ENCODE measurements at regions not wholly inside any gene's neighbourhood (a gene's known extent, or its start where the extent isn't known, plus 50 kb on each side); places are given as distances from the start of the nearest gene placed in this dataset.
"Not testable (repeated sequence)": the region's sequence is repeated elsewhere in the genome, so short reads cannot be mapped to it uniquely, and the experiment has no call there.

DNA sequence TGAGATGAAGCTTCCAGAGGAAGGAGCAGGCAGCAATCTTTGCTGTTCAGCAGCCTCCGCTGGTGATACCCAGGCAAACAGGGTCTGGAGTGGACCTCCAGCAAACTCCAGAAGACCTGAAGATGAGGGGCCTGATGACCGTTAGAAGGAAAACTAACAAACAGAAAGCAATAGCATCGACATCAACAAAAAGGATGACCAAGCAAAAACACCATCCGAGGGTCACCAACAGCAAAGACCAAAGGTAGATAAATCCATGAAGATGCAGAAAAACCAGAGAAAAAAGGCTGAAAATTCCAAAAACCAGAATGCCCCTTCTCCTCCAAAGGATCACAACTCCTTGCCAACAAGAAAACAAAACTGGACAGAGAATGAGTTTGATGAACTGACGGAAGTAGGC lies 235.9 kb upstream of the NSMCE3 start:
- in situ Hi-C loops (cut with MboI; ENCODE audit: low sequenced_read_pairs); H2BK20ac ChIP-seq (ENCODE audit: low read depth, low read length); H2AK5ac ChIP-seq (ENCODE audit: low read depth, low read length); ATAC-seq (ENCODE audit: low read depth); H4K5ac ChIP-seq (ENCODE audit: low read depth, low read length); H3K4ac ChIP-seq (ENCODE audit: low read depth, low read length); dilution Hi-C loops (cut with HindIII; ENCODE audit: low sequenced_read_pairs, unreplicated experiment); H2AK9ac ChIP-seq (replicated peaks; ENCODE audit: low read depth, low read length, poor library complexity); H2BK15ac ChIP-seq (ENCODE audit: low read depth, low read length); H3K79me1 ChIP-seq (ENCODE audit: low read depth in 1 of 2, low read length in 2 of 2); H3K36me3 ChIP-seq (ENCODE audit: control insufficient read depth, insufficient read depth, low read length); H4K20me1 ChIP-seq (ENCODE audit: insufficient read depth, low read length); H3K4me2 ChIP-seq (ENCODE audit: low read depth, low read length); H3K4me3 ChIP-seq (ENCODE audit: insufficient read depth, low read depth, low read length); intact Hi-C loops (cut with micrococcal nuclease); H3K9me1 ChIP-seq (ENCODE audit: insufficient read depth, low read length); POLR2A ChIA-PET (ENCODE audit: unreplicated experiment); H3K4me1 ChIP-seq (ENCODE audit: control insufficient read depth, insufficient read depth, low read length); H3K9ac ChIP-seq (ENCODE audit: low read depth, low read length); H4K91ac ChIP-seq (ENCODE audit: insufficient read depth, low read depth, low read length); H3K23ac ChIP-seq (ENCODE audit: low read depth, low read length); H3K18ac ChIP-seq (ENCODE audit: low read depth, low read length); DNase-seq; H2BK5ac ChIP-seq (ENCODE audit: low read depth, low read length, poor library complexity, severe bottlenecking); H4K8ac ChIP-seq (ENCODE audit: low read depth in 2 of 2, low read length in 2 of 2); H3K56ac ChIP-seq (ENCODE audit: extremely low read depth, insufficient read depth, low read length); H3K27ac ChIP-seq (ENCODE audit: insufficient read depth, low read length); BruUV-seq (replicated peaks); CTCF ChIA-PET; H3K27me3 ChIP-seq (ENCODE audit: control insufficient read depth, insufficient read depth, low read length); H2BK120ac ChIP-seq (ENCODE audit: low read depth, low read length); H3K14ac ChIP-seq (replicated peaks; ENCODE audit: low read depth, low read length); H2AFZ ChIP-seq (replicated peaks; ENCODE audit: low read length, poor library complexity); H3K9me3 ChIP-seq (ENCODE audit: control insufficient read depth, insufficient read depth, low read length): not testable (repeated sequence)
- peak; percentile 9; the same call in 1 of the 2 replicates for TF ChIP-seq NFE2L2 (IDR thresholded peaks at IDR 0.05; ENCODE audit: low read depth, low read length)
- 72% methylated on average over 2 of the region's 5 CpGs; no CpG with 5 or more reads in 1 of the 2 experiments for WGBS, 2 experiments (ENCODE audit: extremely low coverage in 2 of 2, insufficient read length in 1 of 2)
